Endothelial cell of hepatic sinusoid (primary cell): ENCODE measurements at regions not wholly inside any gene's neighbourhood (a gene's known extent, or its start where the extent isn't known, plus 50 kb on each side); places are given as distances from the start of the nearest gene placed in this dataset.

ENCODE experiments used
- in situ Hi-C: cut with HindIII; loops from 2 replicates; pipeline ENCODE4 v1.10.0; 2017; ENCODE audit warnings: low sequenced_read_pairs

DNA sequence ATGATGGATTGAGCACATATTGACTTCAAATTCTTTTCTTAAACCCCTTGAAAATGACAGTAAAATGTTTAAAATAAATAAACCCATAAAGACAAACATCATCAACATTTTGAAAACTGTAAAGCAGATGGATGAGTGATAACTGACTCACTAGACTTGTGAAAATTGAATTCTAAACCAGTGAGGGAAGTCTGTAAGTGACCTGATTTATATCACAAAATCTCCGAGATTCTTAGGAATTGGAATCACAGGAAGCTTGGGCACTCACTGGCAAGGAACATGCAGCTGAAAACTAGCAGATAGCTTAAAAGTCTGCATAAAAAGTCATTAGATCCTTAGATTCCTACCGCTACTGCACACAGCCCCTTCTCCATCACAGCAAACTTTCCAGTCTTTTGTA lies 51.3 kb upstream of the TSC22D1 start:
- in situ Hi-C loops, result no loop called here

GRCh38 chr13:44626176-44626575 lies 50.0 kb upstream of the TSC22D1 start:
- in situ Hi-C loops, result no loop called here
